ENCODE measurements at regions not wholly inside any gene's neighbourhood (a gene's known extent, or its start where the extent isn't known, plus 50 kb on each side); places are given as distances from the start of the nearest gene placed in this dataset.
"Not testable (repeated sequence)": the region's sequence is repeated elsewhere in the genome, so short reads cannot be mapped to it uniquely, and the experiment has no call there.

DNA sequence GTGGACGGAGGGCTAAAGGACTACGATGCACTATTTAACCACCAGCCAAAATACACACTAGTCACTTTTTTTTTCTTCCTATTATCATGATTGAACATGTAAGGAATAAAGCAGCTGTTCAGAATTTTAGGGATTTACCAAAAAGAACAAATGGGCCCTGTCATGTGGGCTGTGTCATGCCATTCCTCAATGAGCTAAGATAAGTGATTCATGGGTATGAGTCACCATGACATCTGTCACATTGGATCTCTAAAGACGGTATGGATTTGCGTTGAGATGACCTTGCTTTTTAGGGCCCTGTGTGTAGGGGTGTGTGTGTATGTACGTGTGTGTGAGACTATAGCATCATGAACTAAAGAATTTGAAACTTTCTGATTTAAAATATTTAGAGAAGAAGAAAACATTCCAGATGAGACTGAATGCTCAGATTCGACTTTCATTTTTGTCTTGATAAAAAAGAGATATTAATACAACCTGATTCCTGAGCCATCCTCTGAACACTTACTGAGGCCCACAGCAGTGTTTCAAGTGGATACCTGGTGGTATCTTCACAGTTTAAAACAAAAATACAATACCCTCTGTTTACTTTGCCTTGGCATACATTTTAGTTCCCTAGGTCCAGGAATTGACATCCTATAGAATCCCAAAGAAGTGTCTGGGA, 246.1 kb upstream of the DUSP10 start:
- Histone ChIP-seq H3K27me3 (no peaks in the 10 kb centered on the region), H3K36me3 (no peaks in the 10 kb centered on the region), H3K27ac (no peak overlapping the region), H3K4me3 (no peak overlapping the region), H3K9me3 (no peaks in the 10 kb centered on the region), H3K4me1 (no peaks in the 10 kb centered on the region)
- ATAC-seq (no peak), DNase-seq (no peak), FAIRE-seq (no peak)
- 65% methylated on average over 6 of the region's 6 CpGs for WGBS, 2 donors
- TF ChIP-seq, protein P1, sequence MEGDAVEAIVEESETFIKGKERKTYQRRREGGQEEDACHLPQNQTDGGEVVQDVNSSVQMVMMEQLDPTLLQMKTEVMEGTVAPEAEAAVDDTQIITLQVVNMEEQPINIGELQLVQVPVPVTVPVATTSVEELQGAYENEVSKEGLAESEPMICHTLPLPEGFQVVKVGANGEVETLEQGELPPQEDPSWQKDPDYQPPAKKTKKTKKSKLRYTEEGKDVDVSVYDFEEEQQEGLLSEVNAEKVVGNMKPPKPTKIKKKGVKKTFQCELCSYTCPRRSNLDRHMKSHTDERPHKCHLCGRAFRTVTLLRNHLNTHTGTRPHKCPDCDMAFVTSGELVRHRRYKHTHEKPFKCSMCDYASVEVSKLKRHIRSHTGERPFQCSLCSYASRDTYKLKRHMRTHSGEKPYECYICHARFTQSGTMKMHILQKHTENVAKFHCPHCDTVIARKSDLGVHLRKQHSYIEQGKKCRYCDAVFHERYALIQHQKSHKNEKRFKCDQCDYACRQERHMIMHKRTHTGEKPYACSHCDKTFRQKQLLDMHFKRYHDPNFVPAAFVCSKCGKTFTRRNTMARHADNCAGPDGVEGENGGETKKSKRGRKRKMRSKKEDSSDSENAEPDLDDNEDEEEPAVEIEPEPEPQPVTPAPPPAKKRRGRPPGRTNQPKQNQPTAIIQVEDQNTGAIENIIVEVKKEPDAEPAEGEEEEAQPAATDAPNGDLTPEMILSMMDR (IDR thresholded peaks at IDR 0.05), result no peak
- intact Hi-C loops (cut with DNase I), result no loop called here

DNA sequence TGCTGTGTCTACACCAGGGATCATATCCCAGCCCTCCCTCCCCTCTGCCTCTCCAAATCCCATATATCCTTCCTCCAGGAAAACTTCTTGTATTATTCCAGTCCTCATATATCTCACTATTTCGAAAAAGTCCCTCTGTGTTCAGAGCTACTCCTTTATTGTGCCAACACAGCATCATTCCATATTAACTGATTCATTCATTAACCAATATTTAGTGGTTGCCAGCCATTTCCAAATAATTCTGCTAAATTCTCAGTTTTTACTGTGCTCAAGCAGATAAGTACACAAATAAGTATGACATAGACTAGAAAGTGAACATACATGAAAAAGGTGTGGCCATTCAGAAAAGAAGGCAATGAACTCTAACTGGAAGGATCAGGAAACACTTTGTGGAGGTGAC, 241.6 kb upstream of the DUSP10 start:
- Histone ChIP-seq H3K4me3 (no peak overlapping the region), H3K36me3 (no peaks in the 10 kb centered on the region), H3K9me3 (no peaks in the 10 kb centered on the region), H3K4me1 (no peaks in the 10 kb centered on the region), H3K27me3 (no peaks in the 10 kb centered on the region), H3K27ac (no peak overlapping the region)
- FAIRE-seq (no peak), ATAC-seq (no peak), DNase-seq (no peak)
- WGBS, 2 donors, result 55 to 63% methylated on average over 1 of the region's 1 CpG
- intact Hi-C loops (cut with DNase I), result no loop called here
- TF ChIP-seq, protein P1 (IDR thresholded peaks at IDR 0.05), result no peak

DNA sequence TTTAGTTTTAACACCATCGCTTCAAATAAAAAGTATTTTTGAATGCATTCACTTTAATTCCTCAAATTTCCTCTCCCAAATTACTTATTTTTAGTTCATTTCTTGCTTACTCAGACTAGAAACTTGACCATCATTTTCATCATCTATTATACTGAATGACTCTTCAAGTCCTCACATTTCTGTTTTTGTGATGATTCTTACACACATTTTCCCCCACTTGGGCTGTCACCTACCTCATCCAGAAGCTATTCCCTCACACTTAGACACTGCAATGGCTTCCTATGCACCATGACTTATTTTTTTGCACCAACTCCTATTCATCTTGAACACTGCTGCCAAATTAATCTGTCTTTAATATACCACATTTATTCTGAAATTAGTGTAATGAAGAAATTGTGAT, 239.6 kb upstream of the DUSP10 start:
- ATAC-seq (no peak), DNase-seq (no peak), FAIRE-seq (no peak)
- Histone ChIP-seq H3K27ac (no peak overlapping the region), H3K4me3 (no peak overlapping the region), H3K4me1 (no peaks in the 10 kb centered on the region), H3K9me3 (no peaks in the 10 kb centered on the region), H3K36me3 (no peaks in the 10 kb centered on the region), H3K27me3 (no peaks in the 10 kb centered on the region)
- WGBS, 2 donors, result 92% methylated on average over 1 of the region's 1 CpG
- intact Hi-C loops (cut with DNase I), result no loop called here
- TF ChIP-seq, protein P1 (IDR thresholded peaks at IDR 0.05), result no peak

DNA sequence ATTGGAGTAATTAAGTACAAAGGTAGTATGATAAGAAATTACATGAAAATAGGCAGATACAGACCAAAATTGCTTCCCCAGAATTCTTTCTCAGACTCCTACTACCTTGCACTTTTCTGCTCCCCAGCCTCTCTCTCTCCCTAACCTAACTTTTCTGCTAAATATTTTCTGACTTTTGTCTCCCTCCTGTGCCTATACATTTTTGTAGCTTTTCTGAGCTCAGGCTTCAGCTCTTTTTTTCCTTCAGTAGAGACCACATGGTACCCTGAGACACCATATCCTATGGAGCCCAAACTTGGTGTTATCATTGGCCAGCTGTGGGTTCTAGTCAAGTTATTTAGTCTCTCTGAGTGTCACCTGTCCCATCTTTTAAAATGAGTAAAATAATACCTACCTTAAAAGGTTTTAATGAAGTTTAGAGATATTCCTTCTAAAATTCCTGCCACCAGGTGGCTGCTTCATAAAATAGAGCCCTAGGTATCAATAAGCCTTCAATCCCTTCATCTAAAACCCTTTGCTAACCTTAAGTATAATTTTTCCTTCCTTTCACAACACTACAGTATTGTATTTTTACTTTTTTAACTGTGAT, 237.6 kb upstream of the DUSP10 start:
- H3K27ac ChIP-seq, result no peak overlapping the region
- H3K27me3 ChIP-seq, result no peaks in the 10 kb centered on the region
- TF ChIP-seq, protein P1 (IDR thresholded peaks at IDR 0.05), result no peak
- DNase-seq, result no peak
- no peak for FAIRE-seq
- intact Hi-C loops (cut with DNase I), result no loop called here
- H3K36me3 ChIP-seq, result no peaks in the 10 kb centered on the region
- no peak overlapping the region for H3K4me3 ChIP-seq
- no peak for ATAC-seq
- no peaks in the 10 kb centered on the region for H3K9me3 ChIP-seq
- no peaks in the 10 kb centered on the region for H3K4me1 ChIP-seq

DNA sequence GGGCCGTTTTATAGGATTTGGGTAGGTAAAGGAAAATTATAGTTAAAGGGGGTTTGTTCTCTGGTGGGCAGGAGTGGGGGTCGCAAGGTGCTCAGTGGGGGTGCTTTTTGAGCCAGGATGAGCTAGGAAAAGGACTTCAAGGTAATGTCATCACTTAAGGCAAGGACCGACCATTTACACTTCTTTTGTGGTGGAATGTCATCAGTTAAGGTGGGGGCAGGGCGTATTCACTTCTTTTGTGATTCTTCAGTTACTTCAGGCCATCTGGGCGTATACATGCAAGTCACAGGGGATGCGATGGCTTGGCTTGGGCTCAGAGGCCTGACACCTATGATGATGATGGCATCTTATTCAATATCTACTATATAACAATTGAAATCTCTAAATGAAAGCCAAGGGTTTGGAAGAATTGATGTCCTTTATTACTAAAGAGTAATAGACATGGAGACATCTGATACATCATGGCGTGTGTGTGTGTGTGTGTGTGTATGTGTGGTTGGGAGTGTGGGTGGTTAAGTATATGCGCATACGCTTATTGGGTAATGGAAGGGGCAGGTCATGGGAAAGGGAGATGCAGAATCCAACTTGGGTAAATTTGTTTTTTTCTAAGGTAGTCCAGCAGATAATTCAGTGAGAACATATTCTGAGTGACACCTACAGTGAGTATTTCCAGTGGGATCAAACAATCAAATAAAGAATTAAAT, 236.9 kb upstream of the DUSP10 start:
- ATAC-seq; H3K27ac ChIP-seq; H3K9me3 ChIP-seq; H3K4me3 ChIP-seq; H3K36me3 ChIP-seq; intact Hi-C loops (cut with DNase I); H3K4me1 ChIP-seq; DNase-seq; FAIRE-seq; H3K27me3 ChIP-seq: not testable (repeated sequence)
- WGBS, 2 donors, result 81 to 86% methylated on average over 9 of the region's 9 CpGs

DNA sequence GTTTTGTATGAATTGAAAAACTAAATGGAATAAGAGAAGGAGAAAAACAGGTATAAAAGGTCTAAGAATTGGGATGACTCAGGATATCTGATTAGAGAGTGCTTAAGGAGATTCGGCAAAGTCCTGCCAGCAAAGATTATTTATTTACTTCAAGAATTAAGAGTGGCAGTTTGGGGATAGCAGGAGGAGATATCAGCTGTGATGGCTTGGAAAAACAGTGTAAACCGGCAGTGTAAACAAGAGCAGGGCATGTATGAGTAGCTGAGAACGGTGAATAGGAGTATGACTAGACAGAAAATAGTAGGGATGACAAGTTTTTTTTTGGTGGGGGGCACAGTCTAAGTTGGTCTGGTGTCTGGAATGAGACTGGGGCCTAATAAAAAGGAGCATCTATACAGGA, 231.9 kb upstream of the DUSP10 start:
- DNase-seq; H3K9me3 ChIP-seq; H3K27ac ChIP-seq; H3K27me3 ChIP-seq; FAIRE-seq; H3K36me3 ChIP-seq; H3K4me3 ChIP-seq; intact Hi-C loops (cut with DNase I); ATAC-seq; H3K4me1 ChIP-seq: not testable (repeated sequence)
- 16 to 38% methylated on average over 3 of the region's 3 CpGs for WGBS, 2 donors
